Ishikawa (cell line): ENCODE measurements at regions not wholly inside any gene's neighbourhood (a gene's known extent, or its start where the extent isn't known, plus 50 kb on each side); places are given as distances from the start of the nearest gene placed in this dataset.

Source experiments
- CEBPB ChIP-seq: IDR thresholded peaks from 2 replicates; pipeline ENCODE4 v1.6.1; 2012
- EP300 ChIP-seq: IDR thresholded peaks from 2 replicates; pipeline ENCODE4 v1.6.1; 2012; ENCODE audit warnings: borderline replicate concordance
- FOXM1 ChIP-seq: IDR thresholded peaks from 2 replicates; pipeline ENCODE4 v1.6.1; 2012; ENCODE audit warnings: low read depth, borderline replicate concordance
- MAX ChIP-seq: IDR thresholded peaks from 2 replicates; pipeline ENCODE4 v1.6.1; 2012
- TAF1 ChIP-seq: IDR thresholded peaks from 2 replicates; pipeline ENCODE4 v1.6.1; 2012; ENCODE audit warnings: low read depth, mild to moderate bottlenecking
- TEAD4 ChIP-seq: IDR thresholded peaks from 2 replicates; pipeline ENCODE4 v1.6.1; 2012
- TF ChIP-seq, protein P1 (sequence below): IDR thresholded peaks from 2 replicates; pipeline ENCODE4 v1.6.1; 2012; ENCODE audit warnings: low read depth, mild to moderate bottlenecking

GRCh38 chr13:55572408-55572807 lies 1568.3 kb upstream of the PRR20A start:
- TF ChIP-seq MAX (no peak), CEBPB (no peak), TAF1 (no peak), FOXM1 (no peak), TEAD4 (no peak), EP300 (no peak)
- TF ChIP-seq, protein P1, sequence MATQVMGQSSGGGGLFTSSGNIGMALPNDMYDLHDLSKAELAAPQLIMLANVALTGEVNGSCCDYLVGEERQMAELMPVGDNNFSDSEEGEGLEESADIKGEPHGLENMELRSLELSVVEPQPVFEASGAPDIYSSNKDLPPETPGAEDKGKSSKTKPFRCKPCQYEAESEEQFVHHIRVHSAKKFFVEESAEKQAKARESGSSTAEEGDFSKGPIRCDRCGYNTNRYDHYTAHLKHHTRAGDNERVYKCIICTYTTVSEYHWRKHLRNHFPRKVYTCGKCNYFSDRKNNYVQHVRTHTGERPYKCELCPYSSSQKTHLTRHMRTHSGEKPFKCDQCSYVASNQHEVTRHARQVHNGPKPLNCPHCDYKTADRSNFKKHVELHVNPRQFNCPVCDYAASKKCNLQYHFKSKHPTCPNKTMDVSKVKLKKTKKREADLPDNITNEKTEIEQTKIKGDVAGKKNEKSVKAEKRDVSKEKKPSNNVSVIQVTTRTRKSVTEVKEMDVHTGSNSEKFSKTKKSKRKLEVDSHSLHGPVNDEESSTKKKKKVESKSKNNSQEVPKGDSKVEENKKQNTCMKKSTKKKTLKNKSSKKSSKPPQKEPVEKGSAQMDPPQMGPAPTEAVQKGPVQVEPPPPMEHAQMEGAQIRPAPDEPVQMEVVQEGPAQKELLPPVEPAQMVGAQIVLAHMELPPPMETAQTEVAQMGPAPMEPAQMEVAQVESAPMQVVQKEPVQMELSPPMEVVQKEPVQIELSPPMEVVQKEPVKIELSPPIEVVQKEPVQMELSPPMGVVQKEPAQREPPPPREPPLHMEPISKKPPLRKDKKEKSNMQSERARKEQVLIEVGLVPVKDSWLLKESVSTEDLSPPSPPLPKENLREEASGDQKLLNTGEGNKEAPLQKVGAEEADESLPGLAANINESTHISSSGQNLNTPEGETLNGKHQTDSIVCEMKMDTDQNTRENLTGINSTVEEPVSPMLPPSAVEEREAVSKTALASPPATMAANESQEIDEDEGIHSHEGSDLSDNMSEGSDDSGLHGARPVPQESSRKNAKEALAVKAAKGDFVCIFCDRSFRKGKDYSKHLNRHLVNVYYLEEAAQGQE, result no peak
